ENCODE measurements at regions not wholly inside any gene's neighbourhood (a gene's known extent, or its start where the extent isn't known, plus 50 kb on each side); places are given as distances from the start of the nearest gene placed in this dataset.
"Not testable (repeated sequence)": the region's sequence is repeated elsewhere in the genome, so short reads cannot be mapped to it uniquely, and the experiment has no call there.

DNA sequence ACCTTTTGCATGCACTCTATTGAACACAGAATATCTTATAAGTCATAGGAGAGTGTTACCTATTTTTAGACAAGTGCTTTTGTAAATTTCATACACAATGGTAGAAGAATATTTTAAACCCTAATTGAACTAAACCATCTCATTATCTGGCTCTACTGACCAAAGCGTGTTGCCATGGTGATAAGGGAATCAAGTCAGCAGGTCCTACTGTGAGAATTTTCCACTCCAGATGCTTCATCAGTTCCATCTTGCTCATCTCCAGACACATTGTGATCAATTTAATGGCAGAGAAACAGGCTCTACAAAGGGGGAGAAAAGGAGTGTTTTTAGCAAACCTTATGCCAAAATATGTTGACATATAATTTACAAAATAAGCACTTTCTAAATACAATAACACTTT lies 621.9 kb upstream of the GHITM start:
- Histone ChIP-seq H3K27ac (ENCODE audit: low read length) (no peak overlapping the region), H3K36me3 (ENCODE audit: control insufficient read depth in 1 of 2, insufficient read depth in 2 of 2, low read length in 2 of 2) (no peaks in the 10 kb centered on the region), H3K9me3 (ENCODE audit: control insufficient read depth in 1 of 2, low read length in 2 of 2) (no peaks in the 10 kb centered on the region), H3K27me3 (ENCODE audit: low read depth, low read length) (no peaks in the 10 kb centered on the region), H3K4me3 (ENCODE audit: low read depth in 1 of 2, low read length in 2 of 2) (no peak overlapping the region), H3K4me1 (ENCODE audit: control insufficient read depth in 1 of 2, insufficient read depth in 2 of 2, low read length in 2 of 2) (no peaks in the 10 kb centered on the region)

DNA sequence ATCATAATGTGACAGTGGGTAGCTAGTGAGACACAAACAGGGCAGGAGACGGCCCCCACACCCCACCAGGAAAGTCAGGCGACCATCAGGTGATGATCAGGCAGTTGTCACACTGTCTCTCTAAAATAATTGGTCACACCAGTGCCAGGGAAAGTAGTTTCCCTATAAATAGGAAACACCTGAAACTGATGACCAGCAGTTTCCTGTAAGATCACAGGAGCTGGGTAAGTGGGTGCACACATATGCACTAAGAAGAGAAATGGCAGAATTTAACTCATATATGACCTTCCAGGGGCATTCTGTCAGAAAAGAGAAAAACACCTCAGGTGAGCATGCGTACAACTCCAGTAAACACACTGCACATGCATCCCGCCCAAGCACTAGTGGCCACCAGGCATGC lies 620.5 kb upstream of the GHITM start:
- Histone ChIP-seq H3K4me3 (ENCODE audit: low read depth in 1 of 2, low read length in 2 of 2) (no peak overlapping the region), H3K27me3 (ENCODE audit: low read depth, low read length) (no peaks in the 10 kb centered on the region), H3K4me1 (ENCODE audit: control insufficient read depth in 1 of 2, insufficient read depth in 2 of 2, low read length in 2 of 2) (no peaks in the 10 kb centered on the region), H3K9me3 (ENCODE audit: control insufficient read depth in 1 of 2, low read length in 2 of 2) (no peaks in the 10 kb centered on the region), H3K27ac (ENCODE audit: low read length) (no peak overlapping the region), H3K36me3 (ENCODE audit: control insufficient read depth in 1 of 2, insufficient read depth in 2 of 2, low read length in 2 of 2) (no peaks in the 10 kb centered on the region)

DNA sequence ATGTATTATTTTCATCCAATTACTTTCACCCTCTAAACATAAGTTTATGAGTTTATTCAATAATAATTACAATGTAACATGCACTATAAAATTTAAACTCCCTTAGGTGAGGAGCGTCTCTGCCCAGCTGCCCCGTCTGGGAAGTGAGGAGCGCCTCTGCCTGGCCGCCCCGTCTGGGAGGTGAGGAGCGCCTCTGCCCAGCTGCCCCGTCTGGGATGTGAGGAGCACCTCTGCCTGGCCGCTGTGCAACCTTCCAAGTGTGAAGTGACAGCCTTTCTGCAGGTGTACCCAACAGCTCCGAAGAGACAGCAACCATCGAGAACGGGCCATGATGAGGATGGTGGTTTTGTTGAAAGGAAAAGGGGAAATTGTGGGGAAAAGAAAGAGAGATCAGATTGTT lies 618.9 kb upstream of the GHITM start:
- not testable (repeated sequence) for H3K4me3 ChIP-seq (ENCODE audit: low read depth in 1 of 2, low read length in 2 of 2); H3K27me3 ChIP-seq (ENCODE audit: low read depth, low read length); H3K4me1 ChIP-seq (ENCODE audit: control insufficient read depth in 1 of 2, insufficient read depth in 2 of 2, low read length in 2 of 2); H3K36me3 ChIP-seq (ENCODE audit: control insufficient read depth in 1 of 2, insufficient read depth in 2 of 2, low read length in 2 of 2); H3K9me3 ChIP-seq (ENCODE audit: control insufficient read depth in 1 of 2, low read length in 2 of 2); H3K27ac ChIP-seq (ENCODE audit: low read length)

DNA sequence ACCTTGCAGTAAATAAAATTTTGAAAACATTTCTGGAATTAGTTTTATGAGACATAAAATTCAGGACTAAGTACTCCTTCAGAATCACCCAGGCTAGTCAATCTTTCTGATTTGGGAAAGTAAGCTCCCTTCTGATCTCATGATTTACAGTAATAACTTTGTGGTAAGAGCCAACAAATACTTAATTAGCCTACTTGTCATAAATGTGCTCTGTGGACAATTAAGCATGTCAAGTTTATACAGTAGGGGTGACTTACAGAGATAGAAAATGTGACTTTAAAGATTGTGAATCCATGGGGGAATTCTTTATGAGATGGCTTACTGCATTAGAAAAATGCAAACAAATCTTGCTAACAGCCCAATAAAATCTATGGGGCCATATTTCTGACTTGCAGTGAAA lies 616.9 kb upstream of the GHITM start:
- Histone ChIP-seq H3K4me1 (ENCODE audit: control insufficient read depth in 1 of 2, insufficient read depth in 2 of 2, low read length in 2 of 2) (no peaks in the 10 kb centered on the region), H3K27me3 (ENCODE audit: low read depth, low read length) (no peaks in the 10 kb centered on the region), H3K9me3 (ENCODE audit: control insufficient read depth in 1 of 2, low read length in 2 of 2) (peaks cover 0 to 9% of the 10 kb centered on the region in 2 donors), H3K4me3 (ENCODE audit: low read depth in 1 of 2, low read length in 2 of 2) (no peak overlapping the region), H3K27ac (ENCODE audit: low read length) (no peak overlapping the region), H3K36me3 (ENCODE audit: control insufficient read depth in 1 of 2, insufficient read depth in 2 of 2, low read length in 2 of 2) (no peaks in the 10 kb centered on the region)

DNA sequence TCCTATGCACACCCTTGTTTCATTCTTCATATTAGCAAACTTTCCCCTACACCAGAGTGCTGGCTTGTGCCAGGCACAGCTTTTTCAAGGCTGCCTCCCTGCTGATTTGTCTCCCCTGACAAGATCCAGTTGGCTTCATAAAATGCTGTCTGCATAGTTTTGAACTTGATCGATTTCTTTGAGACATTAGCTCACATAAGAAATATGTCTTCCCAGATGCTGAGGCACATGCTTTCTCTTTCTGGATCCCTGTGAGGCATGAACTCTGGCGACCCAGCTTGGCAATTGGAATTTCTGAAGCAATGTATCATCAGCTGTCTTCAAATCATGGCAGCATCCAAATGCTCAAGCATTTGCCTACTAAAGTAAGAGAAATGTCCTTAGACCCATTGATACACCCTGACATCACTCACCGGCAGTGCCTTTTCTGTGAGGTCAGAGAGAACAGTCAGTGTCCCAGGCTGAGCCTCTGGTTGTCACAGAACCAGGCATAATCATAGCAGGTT lies 616.4 kb upstream of the GHITM start:
- Histone ChIP-seq H3K27ac (ENCODE audit: low read length) (no peak overlapping the region), H3K9me3 (ENCODE audit: control insufficient read depth in 1 of 2, low read length in 2 of 2) (peaks cover 0 to 9% of the 10 kb centered on the region in 2 donors)

DNA sequence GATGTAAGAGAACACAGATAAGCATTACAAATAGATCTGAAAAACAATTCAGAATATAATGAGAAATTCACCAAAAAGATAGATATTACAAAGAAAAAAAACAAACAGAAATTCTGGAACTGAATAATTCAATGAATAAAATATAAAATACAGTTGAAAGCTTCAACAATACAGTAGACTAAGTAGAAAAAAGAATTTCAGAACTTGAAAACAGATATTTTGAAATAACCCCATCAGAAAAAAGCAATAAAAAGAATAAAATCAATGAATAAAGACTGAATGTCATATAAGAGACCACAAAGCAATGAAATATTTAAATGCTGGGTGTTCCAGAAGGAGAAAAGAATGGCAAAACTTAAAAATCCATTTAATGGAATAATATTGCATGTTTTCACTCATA lies 611.4 kb upstream of the GHITM start:
- Histone ChIP-seq H3K4me3 (ENCODE audit: low read depth in 1 of 2, low read length in 2 of 2) (no peak overlapping the region), H3K9me3 (ENCODE audit: control insufficient read depth in 1 of 2, low read length in 2 of 2) (peaks cover 0 to 25% of the 10 kb centered on the region in 2 donors), H3K4me1 (ENCODE audit: control insufficient read depth in 1 of 2, insufficient read depth in 2 of 2, low read length in 2 of 2) (no peaks in the 10 kb centered on the region), H3K27ac (ENCODE audit: low read length) (no peak overlapping the region), H3K27me3 (ENCODE audit: low read depth, low read length) (no peaks in the 10 kb centered on the region), H3K36me3 (ENCODE audit: control insufficient read depth in 1 of 2, insufficient read depth in 2 of 2, low read length in 2 of 2) (no peaks in the 10 kb centered on the region)

More for the DNA sequence above, 616.4 kb upstream of the GHITM start:
- Histone ChIP-seq H3K36me3 (ENCODE audit: control insufficient read depth in 1 of 2, insufficient read depth in 2 of 2, low read length in 2 of 2) (no peaks in the 10 kb centered on the region), H3K4me3 (ENCODE audit: low read depth in 1 of 2, low read length in 2 of 2) (no peak overlapping the region), H3K4me1 (ENCODE audit: control insufficient read depth in 1 of 2, insufficient read depth in 2 of 2, low read length in 2 of 2) (no peaks in the 10 kb centered on the region), H3K27me3 (ENCODE audit: low read depth, low read length) (no peaks in the 10 kb centered on the region)

DNA sequence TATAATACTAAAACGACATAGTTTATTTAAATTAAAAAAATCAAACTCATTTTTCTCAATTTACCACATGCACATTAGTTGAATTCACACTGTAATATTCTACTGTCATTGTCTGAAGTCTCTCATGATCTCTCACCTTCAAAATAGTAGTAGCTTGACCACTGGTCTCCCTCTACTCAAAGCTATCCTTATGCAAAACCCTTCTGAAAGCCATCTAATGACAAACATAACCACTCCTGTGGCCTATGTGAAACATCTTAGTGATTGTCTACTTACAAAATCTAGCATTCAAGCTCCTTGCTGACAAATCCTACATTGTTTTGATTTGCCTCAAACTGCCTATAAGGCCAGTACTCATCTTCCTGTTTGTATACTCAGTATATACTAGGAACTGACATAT lies 606.0 kb upstream of the GHITM start:
- H3K4me3 ChIP-seq (ENCODE audit: low read depth in 1 of 2, low read length in 2 of 2) = no peak overlapping the region
- no peaks in the 10 kb centered on the region for H3K4me1 ChIP-seq (ENCODE audit: control insufficient read depth in 1 of 2, insufficient read depth in 2 of 2, low read length in 2 of 2)
- H3K27ac ChIP-seq (ENCODE audit: low read length) = no peak overlapping the region
- no peaks in the 10 kb centered on the region for H3K36me3 ChIP-seq (ENCODE audit: control insufficient read depth in 1 of 2, insufficient read depth in 2 of 2, low read length in 2 of 2)
- H3K27me3 ChIP-seq (ENCODE audit: low read depth, low read length) = no peaks in the 10 kb centered on the region
- peaks cover 0 to 16% of the 10 kb centered on the region in 2 donors for H3K9me3 ChIP-seq (ENCODE audit: control insufficient read depth in 1 of 2, low read length in 2 of 2)

DNA sequence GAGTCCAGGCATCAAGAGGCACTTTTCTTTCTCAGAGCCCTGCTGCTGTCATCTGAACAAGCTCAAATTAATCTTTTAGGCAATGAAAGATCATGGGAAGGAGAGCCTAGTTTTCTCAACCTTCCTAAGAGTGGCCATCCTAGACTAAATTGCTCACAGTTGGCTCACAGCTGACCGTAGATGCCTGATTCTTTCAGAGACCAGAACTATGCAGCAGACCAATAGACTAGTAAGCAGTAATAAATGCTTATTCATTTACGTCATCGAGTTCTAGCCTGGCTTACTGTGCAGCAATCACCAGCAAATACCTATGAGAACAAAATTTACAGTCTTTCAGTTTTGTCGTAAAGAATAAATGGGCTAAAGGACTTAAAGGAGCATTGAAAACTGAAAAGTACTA lies 602.9 kb upstream of the GHITM start:
- no peaks in the 10 kb centered on the region for H3K27me3 ChIP-seq (ENCODE audit: low read depth, low read length)
- peaks cover 0 to 10% of the 10 kb centered on the region in 2 donors for H3K4me1 ChIP-seq (ENCODE audit: control insufficient read depth in 1 of 2, insufficient read depth in 2 of 2, low read length in 2 of 2)
- no peaks in the 10 kb centered on the region for H3K36me3 ChIP-seq (ENCODE audit: control insufficient read depth in 1 of 2, insufficient read depth in 2 of 2, low read length in 2 of 2)
- H3K27ac ChIP-seq (ENCODE audit: low read length) = no peak overlapping the region
- H3K9me3 ChIP-seq (ENCODE audit: control insufficient read depth in 1 of 2, low read length in 2 of 2) = no peaks in the 10 kb centered on the region
- H3K4me3 ChIP-seq (ENCODE audit: low read depth in 1 of 2, low read length in 2 of 2) = no peak overlapping the region

DNA sequence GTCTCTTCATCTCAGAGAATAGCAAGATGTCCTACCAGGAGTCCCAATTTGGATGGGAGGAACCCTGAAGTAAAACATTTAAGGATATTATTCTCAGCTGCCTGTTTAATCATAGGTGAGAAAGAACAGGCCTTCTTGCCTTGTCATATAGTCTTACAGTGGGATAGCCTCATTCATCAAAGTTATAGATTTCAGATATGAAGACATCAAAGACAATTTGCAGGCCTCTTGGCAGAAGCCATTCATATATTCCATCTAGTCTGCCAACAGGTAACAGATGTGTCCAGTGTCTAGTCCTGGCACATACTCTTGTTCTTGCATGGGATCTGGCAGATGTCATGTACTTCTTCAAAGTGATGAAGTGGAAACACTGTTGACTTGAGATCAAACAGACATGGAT lies 601.3 kb upstream of the GHITM start:
- Histone ChIP-seq H3K4me1 (ENCODE audit: control insufficient read depth in 1 of 2, insufficient read depth in 2 of 2, low read length in 2 of 2) (peaks cover 0 to 14% of the 10 kb centered on the region in 2 donors), H3K4me3 (ENCODE audit: low read depth in 1 of 2, low read length in 2 of 2) (no peak overlapping the region), H3K27ac (ENCODE audit: low read length) (no peak overlapping the region), H3K36me3 (ENCODE audit: control insufficient read depth in 1 of 2, insufficient read depth in 2 of 2, low read length in 2 of 2) (no peaks in the 10 kb centered on the region), H3K9me3 (ENCODE audit: control insufficient read depth in 1 of 2, low read length in 2 of 2) (no peaks in the 10 kb centered on the region), H3K27me3 (ENCODE audit: low read depth, low read length) (no peaks in the 10 kb centered on the region)

DNA sequence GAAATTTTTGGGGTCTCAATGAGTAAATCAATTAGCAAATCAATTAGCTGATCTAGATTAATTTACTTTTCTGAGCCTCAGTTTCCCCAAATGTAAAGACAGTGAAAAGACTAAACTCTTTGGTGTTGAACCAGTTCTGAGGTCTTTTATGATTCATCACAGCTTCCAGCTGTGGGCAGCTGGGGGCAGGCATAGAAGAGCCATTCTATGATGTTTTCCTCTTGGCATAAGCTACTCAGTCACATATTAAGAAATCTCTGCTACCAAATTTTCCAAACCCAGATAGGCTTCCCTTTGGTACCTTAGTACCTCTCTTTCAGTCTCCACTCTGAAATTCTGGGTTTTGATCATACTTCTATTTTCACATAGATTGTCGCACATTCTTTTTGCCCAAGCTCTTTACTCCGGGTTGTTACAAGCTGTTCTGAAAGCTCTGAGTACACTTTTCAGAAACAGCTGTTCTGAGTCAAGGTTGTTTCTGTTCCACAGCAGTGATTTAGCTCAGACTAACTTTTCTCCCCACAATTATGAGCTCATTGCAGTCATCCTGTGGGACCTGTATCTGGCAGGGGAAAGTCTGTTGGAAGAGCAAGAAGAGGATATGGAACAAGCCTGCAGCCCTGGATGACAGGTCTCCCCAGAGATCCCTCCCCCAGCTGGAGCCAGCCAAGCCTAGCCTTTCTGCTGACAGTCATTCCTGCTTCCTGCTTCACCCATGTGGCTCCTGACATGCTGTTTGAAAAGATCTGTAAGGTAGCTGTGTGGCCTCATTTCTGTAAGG lies 599.6 kb upstream of the GHITM start:
- H3K27ac ChIP-seq (ENCODE audit: low read length) = no peak overlapping the region
- no peaks in the 10 kb centered on the region for H3K9me3 ChIP-seq (ENCODE audit: control insufficient read depth in 1 of 2, low read length in 2 of 2)
- H3K4me1 ChIP-seq (ENCODE audit: control insufficient read depth in 1 of 2, insufficient read depth in 2 of 2, low read length in 2 of 2) = peaks cover 0 to 24% of the 10 kb centered on the region in 2 donors
- no peaks in the 10 kb centered on the region for H3K36me3 ChIP-seq (ENCODE audit: control insufficient read depth in 1 of 2, insufficient read depth in 2 of 2, low read length in 2 of 2)
- H3K4me3 ChIP-seq (ENCODE audit: low read depth in 1 of 2, low read length in 2 of 2) = no peak overlapping the region
- H3K27me3 ChIP-seq (ENCODE audit: low read depth, low read length) = no peaks in the 10 kb centered on the region

DNA sequence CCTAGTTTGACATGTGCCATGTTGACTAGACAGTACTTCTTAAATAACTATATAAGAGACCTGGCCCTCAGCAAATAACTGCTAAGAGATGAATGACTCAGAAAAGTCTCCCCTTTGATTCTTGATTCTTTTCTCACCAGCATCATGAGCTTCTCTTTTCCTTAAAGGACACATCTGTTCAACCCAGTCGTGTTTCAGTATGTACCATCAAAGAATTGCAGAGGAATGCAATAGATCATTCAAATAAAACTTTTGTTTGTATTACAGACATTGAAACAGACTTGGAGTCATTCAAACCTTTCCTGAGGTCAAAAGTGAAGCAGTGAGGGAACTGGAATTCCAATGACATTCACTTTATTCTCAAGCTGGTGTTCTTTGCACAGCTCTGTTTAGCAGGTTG lies 598.3 kb upstream of the GHITM start:
- Histone ChIP-seq H3K27me3 (ENCODE audit: low read depth, low read length) (no peaks in the 10 kb centered on the region), H3K27ac (ENCODE audit: low read length) (no peak overlapping the region), H3K4me1 (ENCODE audit: control insufficient read depth in 1 of 2, insufficient read depth in 2 of 2, low read length in 2 of 2) (peaks cover 0 to 24% of the 10 kb centered on the region in 2 donors), H3K9me3 (ENCODE audit: control insufficient read depth in 1 of 2, low read length in 2 of 2) (no peaks in the 10 kb centered on the region), H3K4me3 (ENCODE audit: low read depth in 1 of 2, low read length in 2 of 2) (no peak overlapping the region), H3K36me3 (ENCODE audit: control insufficient read depth in 1 of 2, insufficient read depth in 2 of 2, low read length in 2 of 2) (no peaks in the 10 kb centered on the region)

Measured in muscle layer of duodenum (tissue), 2 donors.